Stomach (tissue), 8 donors: ENCODE measurements at regions not wholly inside any gene's neighbourhood (a gene's known extent, or its start where the extent isn't known, plus 50 kb on each side); places are given as distances from the start of the nearest gene placed in this dataset.

Source experiments
- DNase-seq, 2 donors: peaks; one replicate each; pipeline versions ENCODE4 v3.0.0 to v3.0.0-alpha.2; 2013 to 2019
- H3K27ac ChIP-seq, 5 donors: fragments of 200-600 bp in 4 of 5; sonication (generic) in 4 of 5; one replicate each; pipeline ENCODE4 v1.5.1; 2013 to 2019; ENCODE audit warnings: mild to moderate bottlenecking in 1 of 5, moderate library complexity in 1 of 5
- H3K27me3 ChIP-seq, 3 donors: fragments of 200-600 bp; sonication (generic); one replicate each; pipeline ENCODE4 v1.5.1; 2017 to 2019; ENCODE audit warnings: mixed run types in 1 of 3
- H3K36me3 ChIP-seq, 4 donors: fragments of 200-600 bp; sonication (generic); 1 replicate in 3 of 4; 2 replicates in 1 of 4; pipeline ENCODE4 v1.5.1; 2016 to 2019
- H3K4me1 ChIP-seq, 4 donors: fragments of 200-600 bp; sonication (generic); one replicate each; pipeline ENCODE4 v1.5.1; 2016 to 2019
- H3K4me3 ChIP-seq, 4 donors: fragments of 200-600 bp; sonication (generic) in 3 of 4; one replicate each; pipeline ENCODE4 v1.5.1; 2016 to 2019; ENCODE audit warnings: mild to moderate bottlenecking in 1 of 4
- H3K9me3 ChIP-seq, 4 donors: fragments of 200-600 bp; sonication (generic); one replicate each; pipeline ENCODE4 v1.5.1; 2016 to 2019
- CTCF ChIP-seq, 7 experiments: fragments of 450-650 bp in 4 of 7; fragments of 200-600 bp in 3 of 7; sonication (generic) in 3 of 7; IDR thresholded peaks; one replicate each; pipeline ENCODE4 v1.5.1; 2016 to 2019; ENCODE audit warnings: antibody characterized with exemption in 7 of 7, control low read depth in 2 of 7, mild to moderate bottlenecking in 1 of 7
- EP300 ChIP-seq: sonication (generic); formaldehyde crosslinking; IDR thresholded peaks from one replicate; pipeline ENCODE4 v1.6.1; 2017; ENCODE audit warnings: antibody characterized with exemption
- POLR2A ChIP-seq, 4 donors: fragments of 450-650 bp; IDR thresholded peaks; one replicate each; pipeline ENCODE4 v1.6.1; 2016; ENCODE audit warnings: antibody characterized with exemption in 4 of 4, control low read depth in 2 of 4, mild to moderate bottlenecking in 1 of 4, moderate library complexity in 1 of 4
- POLR2AphosphoS5 ChIP-seq, 3 donors: sonication (generic); formaldehyde crosslinking; IDR thresholded peaks; one replicate each; pipeline ENCODE4 v1.6.1; 2016; ENCODE audit warnings: antibody characterized with exemption in 3 of 3
- WGBS, 5 donors: extraction: QIAGEN DNeasy Blood & Tissue Kit in 3 of 5; methylation state at CpG; one replicate each; pipeline versions ENCODE4 v1.1.5 to v1.1.7; 2013 to 2018; 5-methylcytosine and 5-hydroxymethylcytosine counted together
- intact Hi-C: fragments of 100-400 bp; cut with DNase I; formaldehyde crosslinking; loops from one replicate; pipeline ENCODE4 v1.15.1; 2023; ENCODE audit warnings: low total_unique reads
- donor health status: healthy with polysubstance abuse.
- donor health status: Bipolar disorder and iron deficiency.
- donor health status: healthy.

DNA sequence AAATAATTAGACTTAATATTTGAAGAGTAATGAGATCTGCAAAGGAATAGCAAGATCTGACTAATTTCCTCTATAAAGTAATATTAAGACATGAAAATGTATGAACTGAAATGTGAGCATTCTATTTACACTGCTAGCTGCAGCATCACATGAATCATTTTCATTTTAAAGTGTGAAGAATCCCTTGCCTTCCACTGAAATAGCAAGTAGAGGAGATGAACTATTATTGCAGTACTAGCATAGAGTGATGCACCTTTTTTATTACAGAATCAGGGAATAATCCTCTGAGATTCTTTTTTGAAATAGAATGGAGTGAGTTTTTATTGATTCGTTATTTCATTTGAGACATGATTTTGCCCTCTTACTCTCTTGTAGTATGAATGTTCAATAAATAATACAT is 281.9 kb upstream of the NAV3 start:
- intact Hi-C loops: no loop called here

GRCh38 chr12:77540097-77540496 is 290.6 kb upstream of the NAV3 start:
- Histone ChIP-seq H3K4me3 (no peak overlapping the region), H3K27me3 (no peaks in the 10 kb centered on the region), H3K4me1 (no peaks in the 10 kb centered on the region), H3K36me3 (no peaks in the 10 kb centered on the region), H3K9me3 (no peaks in the 10 kb centered on the region), H3K27ac (no peak overlapping the region)
- TF ChIP-seq CTCF (IDR thresholded peaks at IDR 0.05): no peak
- TF ChIP-seq POLR2A (IDR thresholded peaks at IDR 0.05): no peak
- no peak for TF ChIP-seq POLR2AphosphoS5 (IDR thresholded peaks at IDR 0.05)
- no peak for TF ChIP-seq EP300
- WGBS, 5 donors: 49 to 67% (median 60%) methylated on average over 2 of the region's 2 CpGs
- intact Hi-C loops: no loop called here
- DNase-seq: no peak

More for the DNA sequence above, 281.9 kb upstream of the NAV3 start:
- no peak overlapping the region for H3K4me3 ChIP-seq
- DNase-seq: no peak
- H3K9me3 ChIP-seq: no peaks in the 10 kb centered on the region
- TF ChIP-seq POLR2A (IDR thresholded peaks at IDR 0.05): no peak
- no peak for TF ChIP-seq CTCF (IDR thresholded peaks at IDR 0.05)
- no peak for TF ChIP-seq POLR2AphosphoS5 (IDR thresholded peaks at IDR 0.05)
- no peak for TF ChIP-seq EP300
- H3K27me3 ChIP-seq: no peaks in the 10 kb centered on the region
- WGBS, 5 donors: 85 to 97% (median 87%) methylated on average over 1 of the region's 1 CpG
- no peaks in the 10 kb centered on the region for H3K4me1 ChIP-seq
- no peak overlapping the region for H3K27ac ChIP-seq
- no peaks in the 10 kb centered on the region for H3K36me3 ChIP-seq

- Histone ChIP-seq H3K4me3 (no peak overlapping the region), H3K36me3 (no peaks in the 10 kb centered on the region), H3K27me3 (no peaks in the 10 kb centered on the region), H3K27ac (no peak overlapping the region), H3K9me3 (no peaks in the 10 kb centered on the region), H3K4me1 (no peaks in the 10 kb centered on the region)
- intact Hi-C loops: no loop called here
- no peak for DNase-seq
- 83 to 97% (median 93%) methylated on average over 1 of the region's 1 CpG for WGBS, 5 donors
- TF ChIP-seq POLR2A (IDR thresholded peaks at IDR 0.05) (no peak), CTCF (IDR thresholded peaks at IDR 0.05) (no peak), EP300 (no peak), POLR2AphosphoS5 (IDR thresholded peaks at IDR 0.05) (no peak)
Measured at GRCh38 chr12:77537663-77538062, 293.0 kb upstream of the NAV3 start.

DNA sequence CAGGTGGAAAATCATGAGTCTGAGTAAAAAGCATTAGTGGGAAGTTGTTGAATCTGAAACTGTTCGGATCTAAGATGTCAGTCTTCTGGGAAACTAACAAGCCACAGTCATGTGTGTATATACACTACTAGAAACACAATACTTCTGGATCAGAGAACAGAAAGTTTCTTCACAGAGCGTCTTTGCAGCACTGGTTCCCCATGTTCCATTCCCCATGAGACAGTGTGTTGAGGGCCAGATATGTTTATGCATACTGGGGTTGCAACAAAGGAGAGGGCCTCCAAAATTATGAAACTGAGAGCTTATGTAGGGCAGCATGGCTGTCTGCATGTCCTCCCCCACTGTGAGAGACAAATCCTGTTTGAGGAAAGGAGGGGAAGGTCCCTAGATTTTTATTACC is 295.0 kb upstream of the NAV3 start:
- WGBS, 5 donors: 83 to 93% (median 89%) methylated on average over 2 of the region's 2 CpGs
- no peak for TF ChIP-seq POLR2A (IDR thresholded peaks at IDR 0.05)
- TF ChIP-seq CTCF (IDR thresholded peaks at IDR 0.05): no peak
- no peak for TF ChIP-seq POLR2AphosphoS5 (IDR thresholded peaks at IDR 0.05)
- no peak for TF ChIP-seq EP300
- DNase-seq: no peak
- no peak overlapping the region for H3K4me3 ChIP-seq
- intact Hi-C loops: no loop called here
- H3K27me3 ChIP-seq: no peaks in the 10 kb centered on the region
- H3K9me3 ChIP-seq: no peaks in the 10 kb centered on the region
- no peaks in the 10 kb centered on the region for H3K4me1 ChIP-seq
- H3K36me3 ChIP-seq: no peaks in the 10 kb centered on the region
- no peak overlapping the region for H3K27ac ChIP-seq

GRCh38 chr12:77531912-77532311 is 298.8 kb upstream of the NAV3 start:
- Histone ChIP-seq H3K27ac (no peak overlapping the region), H3K4me3 (no peak overlapping the region), H3K27me3 (no peaks in the 10 kb centered on the region), H3K36me3 (no peaks in the 10 kb centered on the region), H3K9me3 (peaks cover 0 to 6% (median 0%) of the 10 kb centered on the region in 4 donors), H3K4me1 (no peaks in the 10 kb centered on the region)
- intact Hi-C loops: no loop called here
- DNase-seq: no peak
- no peak for TF ChIP-seq POLR2AphosphoS5 (IDR thresholded peaks at IDR 0.05)
- TF ChIP-seq POLR2A (IDR thresholded peaks at IDR 0.05): no peak
- TF ChIP-seq EP300: no peak
- no peak for TF ChIP-seq CTCF (IDR thresholded peaks at IDR 0.05)
